OCI-LY7 (cell line): ENCODE measurements at regions not wholly inside any gene's neighbourhood (a gene's known extent, or its start where the extent isn't known, plus 50 kb on each side); places are given as distances from the start of the nearest gene placed in this dataset.

ENCODE experiments used
- CTCF ChIP-seq: fragments of 200-600 bp; sonication (generic); conservative IDR thresholded peaks from 2 replicates; pipeline ENCODE4 v1.5.1; 2014; ENCODE audit warnings: mild to moderate bottlenecking, antibody characterized with exemption, low read length, moderate library complexity, mixed read lengths
- EZH2phosphoT487 ChIP-seq: fragments of 200-600 bp; sonication (generic); IDR thresholded peaks from 2 replicates; pipeline ENCODE4 v1.6.1; 2018; ENCODE audit warnings: low read depth, borderline replicate concordance, mild to moderate bottlenecking, mixed run types, antibody characterized with exemption, low read length, moderate library complexity, mixed read lengths

- no peak for TF ChIP-seq CTCF
- no peak for TF ChIP-seq EZH2phosphoT487
Observed at GRCh38 chr12:24555730-24556129, 393.2 kb downstream of the BCAT1 start.
